Upper lobe of left lung (tissue), 6 donors: ENCODE measurements at regions not wholly inside any gene's neighbourhood (a gene's known extent, or its start where the extent isn't known, plus 50 kb on each side); places are given as distances from the start of the nearest gene placed in this dataset.
"Not testable (repeated sequence)": the region's sequence is repeated elsewhere in the genome, so short reads cannot be mapped to it uniquely, and the experiment has no call there.

Source experiments
- ATAC-seq, 2 donors: fragments of 200-7000 bp; cut with Tn5 transposase; one replicate each; pipeline ENCODE4 v1.9.1; 2022; ENCODE audit warnings: mild to moderate bottlenecking in 2 of 2, moderate library complexity in 2 of 2; ENCODE audit not compliant: low FRiP score in 2 of 2
- DNase-seq, 2 donors: peaks; one replicate each; pipeline ENCODE4 v3.0.0-alpha.2; 2019 to 2020
- H3K27ac ChIP-seq, 4 donors: fragments of 200-600 bp; sonication (generic); one replicate each; pipeline ENCODE4 v1.5.1; 2016 to 2019
- H3K27me3 ChIP-seq, 4 donors: fragments of 200-600 bp; sonication (generic); one replicate each; pipeline ENCODE4 v1.5.1; 2017 to 2019
- H3K36me3 ChIP-seq, 4 donors: fragments of 200-600 bp; sonication (generic); one replicate each; pipeline ENCODE4 v1.5.1; 2016 to 2019
- H3K4me1 ChIP-seq, 4 donors: fragments of 200-600 bp; sonication (generic); one replicate each; pipeline ENCODE4 v1.5.1; 2018 to 2019
- H3K4me3 ChIP-seq, 4 donors: fragments of 200-600 bp; sonication (generic); one replicate each; pipeline ENCODE4 v1.5.1; 2017 to 2019; ENCODE audit warnings: mild to moderate bottlenecking in 2 of 4, moderate library complexity in 1 of 4
- H3K9me3 ChIP-seq, 4 donors: fragments of 200-600 bp; sonication (generic); one replicate each; pipeline ENCODE4 v1.5.1; 2018 to 2019
- CTCF ChIP-seq, 6 experiments: fragments of 450-650 bp in 4 of 6; fragments of 200-600 bp in 2 of 6; sonication (generic) in 2 of 6; IDR thresholded peaks; one replicate each; pipeline ENCODE4 v1.5.1; 2016 to 2019; ENCODE audit warnings: antibody characterized with exemption in 6 of 6
- EP300 ChIP-seq, 4 donors: sonication (generic); formaldehyde crosslinking; IDR thresholded peaks; one replicate each; pipeline ENCODE4 v1.5.1; 2017; ENCODE audit warnings: antibody characterized with exemption in 4 of 4, control low read depth in 2 of 4
- POLR2A ChIP-seq, 4 donors: fragments of 450-650 bp; IDR thresholded peaks; one replicate each; pipeline ENCODE4 v1.5.1; 2016 to 2017; ENCODE audit warnings: antibody characterized with exemption in 4 of 4, mild to moderate bottlenecking in 2 of 4
- POLR2AphosphoS5 ChIP-seq, 2 donors: sonication (generic); formaldehyde crosslinking; IDR thresholded peaks; one replicate each; pipeline ENCODE4 v1.5.1; 2017; ENCODE audit warnings: antibody characterized with exemption in 2 of 2
- WGBS, 2 donors: methylation state at CpG; one replicate each; pipeline ENCODE4 v1.1.5; 2017 to 2018; 5-methylcytosine and 5-hydroxymethylcytosine counted together
- donor health status: DM: no; HTN: no; CAD: no; lungs with moderate emphysema.
- donor health status: DM: no; HTN: yes; CAD: no; lungs with severe emphysema.

DNA sequence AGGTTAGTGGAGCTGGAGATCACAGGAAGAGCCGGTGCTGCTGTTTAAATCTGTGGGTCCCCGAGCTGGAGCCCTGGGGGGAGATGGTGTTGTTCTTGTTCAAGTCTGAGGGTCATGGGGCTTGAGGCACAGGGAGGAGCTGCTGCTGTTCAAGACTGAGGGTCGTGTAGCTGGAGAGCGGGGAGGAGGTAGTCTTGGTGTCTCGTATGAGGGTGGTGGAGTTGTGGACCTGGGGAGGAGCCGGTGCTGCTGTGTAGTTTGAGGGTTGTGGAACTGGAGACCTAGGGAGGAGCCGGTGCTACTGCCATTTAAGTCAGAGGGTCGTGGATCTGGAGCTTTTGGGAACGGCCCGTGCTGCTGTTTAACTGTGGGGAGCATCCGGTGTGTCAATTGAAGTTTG is 112.2 kb upstream of the SULF2 start:
- Histone ChIP-seq H3K27ac (no peak overlapping the region), H3K27me3 (no peaks in the 10 kb centered on the region), H3K9me3 (no peaks in the 10 kb centered on the region), H3K36me3 (no peaks in the 10 kb centered on the region), H3K4me1 (no peaks in the 10 kb centered on the region), H3K4me3 (no peak overlapping the region)
- ATAC-seq (no peak), DNase-seq (no peak)
- TF ChIP-seq POLR2AphosphoS5 (IDR thresholded peaks at IDR 0.05) (no peak), EP300 (IDR thresholded peaks at IDR 0.05) (no peak), POLR2A (IDR thresholded peaks at IDR 0.05) (no peak)
- 89 to 90% methylated on average over 11 of the region's 11 CpGs for WGBS, 2 donors

DNA sequence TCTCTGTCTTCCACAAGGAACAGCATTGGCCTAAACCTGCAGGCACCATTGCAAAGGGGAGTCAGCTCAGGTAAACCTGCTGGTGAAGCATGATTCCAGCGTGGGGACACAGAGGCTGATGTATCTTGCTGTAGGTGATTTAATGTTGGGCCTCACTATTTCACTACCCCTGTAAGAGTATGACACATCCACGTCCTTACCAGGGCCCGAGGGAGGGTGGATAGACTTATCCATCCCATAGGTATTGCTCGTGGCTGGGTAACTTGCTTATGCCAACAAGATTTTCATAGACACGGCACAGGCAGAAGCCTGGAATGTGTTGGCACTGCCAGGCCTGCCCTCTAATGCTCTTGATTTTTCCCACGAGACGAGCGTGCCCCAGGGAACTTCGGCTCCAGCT is 107.4 kb upstream of the SULF2 start:
- WGBS, 2 donors = 83% methylated on average over 1 of the region's 9 CpGs; no CpG with 5 or more reads in 1 of the 2 donors
- DNase-seq, ATAC-seq: not testable (repeated sequence)

DNA sequence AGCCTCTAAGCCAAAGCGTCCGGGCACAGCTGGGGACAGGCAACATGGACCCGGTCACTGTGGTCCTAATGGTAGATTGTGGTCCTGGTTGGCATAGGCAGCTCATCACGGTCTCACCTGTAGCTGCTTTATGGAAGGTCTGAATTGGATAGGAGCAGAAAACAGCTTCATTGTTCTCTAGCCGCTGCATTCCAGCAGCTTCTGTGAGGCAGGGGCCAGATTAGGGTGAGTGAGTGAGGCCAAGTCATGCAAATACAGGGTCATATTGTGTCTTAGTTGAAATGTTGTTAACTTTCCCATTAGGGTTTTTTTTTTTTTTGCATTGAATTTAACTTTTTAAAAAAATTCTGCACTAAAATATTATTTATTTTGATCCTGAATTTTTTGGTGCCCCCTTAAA is 105.4 kb upstream of the SULF2 start:
- not testable (repeated sequence) for H3K27ac ChIP-seq, H3K9me3 ChIP-seq, ATAC-seq, H3K27me3 ChIP-seq, DNase-seq, H3K4me1 ChIP-seq, H3K4me3 ChIP-seq, H3K36me3 ChIP-seq
- WGBS, 2 donors = 72 to 100% methylated on average over 1 to 2 of the region's 5 CpGs

More for the DNA sequence above, 107.4 kb upstream of the SULF2 start:
- H3K27ac ChIP-seq, H3K36me3 ChIP-seq, H3K27me3 ChIP-seq, H3K4me3 ChIP-seq, H3K4me1 ChIP-seq, H3K9me3 ChIP-seq: not testable (repeated sequence)

GRCh38 chr20:47889751-47890150 is 104.5 kb upstream of the SULF2 start:
- not testable (repeated sequence) for H3K4me1 ChIP-seq, H3K4me3 ChIP-seq, H3K27me3 ChIP-seq, H3K27ac ChIP-seq, DNase-seq, ATAC-seq, H3K36me3 ChIP-seq, H3K9me3 ChIP-seq
- WGBS, 2 donors = 75 to 78% methylated on average over 6 to 12 of the region's 12 CpGs

DNA sequence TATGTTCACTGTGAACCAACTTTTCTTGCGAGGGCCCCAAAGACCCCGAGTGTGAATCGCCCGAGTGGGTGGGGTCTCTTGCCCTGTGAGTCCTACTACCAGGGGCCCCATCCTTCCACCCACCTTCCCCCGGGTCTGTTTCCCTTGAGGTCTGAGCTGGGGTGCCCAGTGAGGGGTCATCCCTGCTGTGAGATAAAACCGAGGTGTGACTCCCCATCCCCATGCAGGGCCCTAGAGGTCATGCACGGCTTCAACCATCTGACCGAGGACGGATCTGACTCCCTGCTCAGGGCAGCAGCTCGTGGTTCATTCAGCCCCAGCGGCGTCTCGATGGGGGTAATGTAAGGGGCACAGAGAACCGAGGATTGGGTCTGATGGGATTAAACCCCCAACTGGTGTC is 103.1 kb upstream of the SULF2 start:
- Histone ChIP-seq H3K4me1 (no peaks in the 10 kb centered on the region), H3K9me3 (no peaks in the 10 kb centered on the region), H3K27me3 (no peaks in the 10 kb centered on the region), H3K4me3 (no peak overlapping the region), H3K36me3 (no peaks in the 10 kb centered on the region), H3K27ac (no peak overlapping the region)
- WGBS, 2 donors = 86 to 87% methylated on average over 6 to 14 of the region's 14 CpGs
- DNase-seq (no peak), ATAC-seq (no peak)
- no peak for TF ChIP-seq POLR2AphosphoS5 (IDR thresholded peaks at IDR 0.05)
- no peak for TF ChIP-seq POLR2A (IDR thresholded peaks at IDR 0.05)
- no peak for TF ChIP-seq CTCF (IDR thresholded peaks at IDR 0.05)
- no peak for TF ChIP-seq EP300 (IDR thresholded peaks at IDR 0.05)

DNA sequence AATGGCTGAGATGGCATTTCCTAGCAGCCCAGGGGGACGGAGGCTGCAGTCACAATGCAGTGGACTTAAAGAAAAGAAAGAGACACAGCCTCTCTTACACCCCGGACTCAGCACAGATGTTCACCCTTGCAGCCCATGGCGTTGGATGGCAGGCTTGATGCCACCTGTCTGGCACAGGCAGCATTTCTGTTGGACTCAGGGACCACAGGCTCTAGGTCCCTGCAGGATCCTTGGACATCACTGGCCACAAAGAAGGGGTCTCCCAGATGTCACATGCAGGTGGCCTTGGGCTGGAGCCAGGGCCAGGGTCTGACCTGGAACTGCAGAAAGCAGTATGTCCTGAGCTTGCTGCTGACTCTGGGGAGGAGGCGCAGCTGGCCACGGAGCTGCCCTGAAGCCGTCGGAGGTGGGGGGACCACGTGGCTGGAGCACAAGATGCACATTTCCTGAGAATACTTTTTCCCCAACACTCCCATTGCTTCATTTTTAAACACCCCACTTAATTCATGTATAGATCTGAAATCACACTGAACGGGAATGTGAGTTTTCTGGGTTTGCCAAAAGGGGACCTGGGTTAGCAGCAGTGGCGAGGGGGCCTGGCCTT is 102.3 kb upstream of the SULF2 start:
- Histone ChIP-seq H3K36me3 (no peaks in the 10 kb centered on the region), H3K4me3 (no peak overlapping the region), H3K9me3 (no peaks in the 10 kb centered on the region), H3K4me1 (no peaks in the 10 kb centered on the region), H3K27ac (no peak overlapping the region), H3K27me3 (no peaks in the 10 kb centered on the region)
- 71 to 73% methylated on average over 9 to 10 of the region's 10 CpGs for WGBS, 2 donors
- TF ChIP-seq POLR2AphosphoS5 (IDR thresholded peaks at IDR 0.05) = no peak
- TF ChIP-seq EP300 (IDR thresholded peaks at IDR 0.05) = no peak
- TF ChIP-seq POLR2A (IDR thresholded peaks at IDR 0.05) = no peak
- ATAC-seq (no peak), DNase-seq (no peak)

DNA sequence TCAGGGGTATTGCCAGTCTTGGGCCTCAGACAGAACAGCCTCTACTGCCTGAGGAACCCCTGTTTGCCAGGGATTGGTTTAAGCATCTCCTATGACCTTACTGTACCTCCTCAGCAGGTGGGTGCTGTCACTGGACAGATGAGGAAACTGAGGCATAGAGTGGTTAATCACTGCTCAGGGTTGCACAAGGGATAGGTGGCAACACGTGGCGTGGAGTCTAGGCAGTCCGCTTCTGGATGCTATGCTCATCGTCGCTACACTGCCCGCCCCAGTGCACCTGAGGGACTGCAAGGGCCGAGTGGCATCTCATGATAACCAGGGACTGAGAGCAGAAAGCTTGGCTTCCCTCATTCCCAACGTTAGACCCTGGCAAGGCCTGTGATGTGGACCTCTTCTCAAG is 101.8 kb upstream of the SULF2 start:
- TF ChIP-seq POLR2AphosphoS5 (IDR thresholded peaks at IDR 0.05) (no peak), EP300 (IDR thresholded peaks at IDR 0.05) (no peak), POLR2A (IDR thresholded peaks at IDR 0.05) (no peak), CTCF (IDR thresholded peaks at IDR 0.05) (no peak)
- Histone ChIP-seq H3K27ac (no peak overlapping the region), H3K4me1 (no peaks in the 10 kb centered on the region), H3K36me3 (no peaks in the 10 kb centered on the region), H3K4me3 (no peak overlapping the region), H3K27me3 (no peaks in the 10 kb centered on the region), H3K9me3 (no peaks in the 10 kb centered on the region)
- 83 to 86% methylated on average over 8 of the region's 8 CpGs for WGBS, 2 donors
- ATAC-seq = no peak
- no peak for DNase-seq
